ENCODE measurements at regions not wholly inside any gene's neighbourhood (a gene's known extent, or its start where the extent isn't known, plus 50 kb on each side); places are given as distances from the start of the nearest gene placed in this dataset.

GRCh38 chr10:4213441-4213840 is 428.4 kb upstream of the KLF6 start:
- CTCF ChIA-PET: no interaction called here
- DNase-seq: no peak

GRCh38 chr10:4212111-4212630 is 427.2 kb upstream of the KLF6 start:
- Mint-ChIP-seq H3K36me3 (ENCODE audit: low read depth) (no peaks in the 10 kb centered on the region), H3K27ac (no peak overlapping the region), H3K9me3 (no peaks in the 10 kb centered on the region), H3K4me1 (ENCODE audit: low read depth) (peaks cover 15% of the 10 kb centered on the region), H3K27me3 (ENCODE audit: low read depth) (no peaks in the 10 kb centered on the region), H3K4me3 (no peak overlapping the region)
- intact Hi-C loops (cut with micrococcal nuclease): no loop called here
- CTCF ChIA-PET: interaction anchor here (0.6 kb wide), 1 partner anchor 63 kb away, joined by 3 read pairs; no protein-coding TSS in a partner anchor
- no peak for DNase-seq

More at GRCh38 chr10:4213441-4213840, 428.4 kb upstream of the KLF6 start:
- peaks cover 15% of the 10 kb centered on the region for H3K4me1 Mint-ChIP-seq (ENCODE audit: low read depth)
- no peaks in the 10 kb centered on the region for H3K9me3 Mint-ChIP-seq
- no peak overlapping the region for H3K27ac Mint-ChIP-seq
- H3K27me3 Mint-ChIP-seq (ENCODE audit: low read depth): no peaks in the 10 kb centered on the region
- no peak overlapping the region for H3K4me3 Mint-ChIP-seq
- intact Hi-C loops (cut with micrococcal nuclease): no loop called here
- H3K36me3 Mint-ChIP-seq (ENCODE audit: low read depth): no peaks in the 10 kb centered on the region

GRCh38 chr10:4208499-4208898 is 423.5 kb upstream of the KLF6 start:
- DNase-seq: no peak
- Mint-ChIP-seq H3K36me3 (ENCODE audit: low read depth) (no peaks in the 10 kb centered on the region), H3K9me3 (no peaks in the 10 kb centered on the region), H3K27me3 (ENCODE audit: low read depth) (no peaks in the 10 kb centered on the region), H3K4me1 (ENCODE audit: low read depth) (peaks cover under 1% of the 10 kb centered on the region), H3K27ac (no peak overlapping the region), H3K4me3 (no peak overlapping the region)
- intact Hi-C loops (cut with micrococcal nuclease): no loop called here
- CTCF ChIA-PET: interaction anchor here (0.7 kb wide), 1 partner anchor 778 kb away, joined by 3 read pairs; no protein-coding TSS in a partner anchor

GRCh38 chr10:4205113-4205512 is 420.1 kb upstream of the KLF6 start:
- intact Hi-C loops (cut with micrococcal nuclease): no loop called here
- H3K4me1 Mint-ChIP-seq (ENCODE audit: low read depth): no peaks in the 10 kb centered on the region
- H3K4me3 Mint-ChIP-seq: no peak overlapping the region
- no peaks in the 10 kb centered on the region for H3K9me3 Mint-ChIP-seq
- CTCF ChIA-PET: no interaction called here
- peaks cover 1% of the 10 kb centered on the region for H3K27me3 Mint-ChIP-seq (ENCODE audit: low read depth)
- no peaks in the 10 kb centered on the region for H3K36me3 Mint-ChIP-seq (ENCODE audit: low read depth)
- DNase-seq: no peak
- no peak overlapping the region for H3K27ac Mint-ChIP-seq

GRCh38 chr10:4202938-4203337 is 417.9 kb upstream of the KLF6 start:
- H3K4me3 Mint-ChIP-seq: no peak overlapping the region
- H3K27me3 Mint-ChIP-seq (ENCODE audit: low read depth): peaks cover 1% of the 10 kb centered on the region
- H3K27ac Mint-ChIP-seq: no peak overlapping the region
- no peak for DNase-seq
- no peaks in the 10 kb centered on the region for H3K36me3 Mint-ChIP-seq (ENCODE audit: low read depth)
- CTCF ChIA-PET: interaction anchor here (0.6 kb wide), 1 partner anchor 465 kb away, joined by 3 read pairs; no protein-coding TSS in a partner anchor
- intact Hi-C loops (cut with micrococcal nuclease): no loop called here
- H3K4me1 Mint-ChIP-seq (ENCODE audit: low read depth): no peaks in the 10 kb centered on the region
- H3K9me3 Mint-ChIP-seq: no peaks in the 10 kb centered on the region

- H3K4me1 Mint-ChIP-seq (ENCODE audit: low read depth): peaks cover 4% of the 10 kb centered on the region
- intact Hi-C loops (cut with micrococcal nuclease): no loop called here
- CTCF ChIA-PET: interaction anchor here (0.6 kb wide), 1 partner anchor 464 kb away, joined by 3 read pairs; no protein-coding TSS in a partner anchor
These were observed 417.1 kb upstream of the KLF6 start for GRCh38 chr10:4201866-4202825.

GRCh38 chr10:4199196-4199595 is 414.2 kb upstream of the KLF6 start:
- CTCF ChIA-PET: no interaction called here
- Mint-ChIP-seq H3K27ac (no peak overlapping the region), H3K4me3 (no peak overlapping the region), H3K4me1 (ENCODE audit: low read depth) (peaks cover 13% of the 10 kb centered on the region), H3K36me3 (ENCODE audit: low read depth) (no peaks in the 10 kb centered on the region), H3K9me3 (no peaks in the 10 kb centered on the region), H3K27me3 (ENCODE audit: low read depth) (peaks cover 1% of the 10 kb centered on the region)
- no peak for DNase-seq
- intact Hi-C loops (cut with micrococcal nuclease): no loop called here

More at GRCh38 chr10:4201866-4202825, 417.1 kb upstream of the KLF6 start:
- H3K36me3 Mint-ChIP-seq (ENCODE audit: low read depth): no peaks in the 10 kb centered on the region
- no peak overlapping the region for H3K27ac Mint-ChIP-seq
- peaks cover 1% of the 10 kb centered on the region for H3K27me3 Mint-ChIP-seq (ENCODE audit: low read depth)
- no peak for DNase-seq
- H3K4me3 Mint-ChIP-seq: no peak overlapping the region
- no peaks in the 10 kb centered on the region for H3K9me3 Mint-ChIP-seq

- Mint-ChIP-seq H3K4me3 (no peak overlapping the region), H3K4me1 (ENCODE audit: low read depth) (peaks cover 13% of the 10 kb centered on the region)
These were observed 413.2 kb upstream of the KLF6 start for GRCh38 chr10:4198216-4198615.

GRCh38 chr10:4197676-4198075 is 412.7 kb upstream of the KLF6 start:
- no peak overlapping the region for H3K27ac Mint-ChIP-seq
- intact Hi-C loops (cut with micrococcal nuclease): no loop called here
- CTCF ChIA-PET: no interaction called here

More at GRCh38 chr10:4198216-4198615, 413.2 kb upstream of the KLF6 start:
- H3K27me3 Mint-ChIP-seq (ENCODE audit: low read depth): no peaks in the 10 kb centered on the region
- intact Hi-C loops (cut with micrococcal nuclease): no loop called here
- H3K9me3 Mint-ChIP-seq: no peaks in the 10 kb centered on the region
- CTCF ChIA-PET: interaction anchor here (0.6 kb wide), 2 partner anchors 746 to 943 kb away, joined by 3 to 5 read pairs; no protein-coding TSS in a partner anchor
- H3K36me3 Mint-ChIP-seq (ENCODE audit: low read depth): no peaks in the 10 kb centered on the region
- DNase-seq: no peak
- H3K27ac Mint-ChIP-seq: no peak overlapping the region

GRCh38 chr10:4196771-4197390 is 411.9 kb upstream of the KLF6 start:
- Mint-ChIP-seq H3K4me1 (ENCODE audit: low read depth) (peaks cover 13% of the 10 kb centered on the region), H3K9me3 (no peaks in the 10 kb centered on the region), H3K27ac (no peak overlapping the region), H3K36me3 (ENCODE audit: low read depth) (no peaks in the 10 kb centered on the region), H3K27me3 (ENCODE audit: low read depth) (no peaks in the 10 kb centered on the region), H3K4me3 (no peak overlapping the region)
- intact Hi-C loops (cut with micrococcal nuclease): no loop called here
- DNase-seq: no peak
- CTCF ChIA-PET: no interaction called here

More at GRCh38 chr10:4197676-4198075, 412.7 kb upstream of the KLF6 start:
- H3K9me3 Mint-ChIP-seq: no peaks in the 10 kb centered on the region
- peaks cover 13% of the 10 kb centered on the region for H3K4me1 Mint-ChIP-seq (ENCODE audit: low read depth)
- no peak overlapping the region for H3K4me3 Mint-ChIP-seq
- no peaks in the 10 kb centered on the region for H3K27me3 Mint-ChIP-seq (ENCODE audit: low read depth)
- DNase-seq: no peak
- no peaks in the 10 kb centered on the region for H3K36me3 Mint-ChIP-seq (ENCODE audit: low read depth)

- DNase-seq: no peak
- Mint-ChIP-seq H3K36me3 (ENCODE audit: low read depth) (no peaks in the 10 kb centered on the region), H3K27me3 (ENCODE audit: low read depth) (no peaks in the 10 kb centered on the region), H3K27ac (no peak overlapping the region), H3K4me1 (ENCODE audit: low read depth) (peaks cover 13% of the 10 kb centered on the region), H3K4me3 (no peak overlapping the region), H3K9me3 (no peaks in the 10 kb centered on the region)
- CTCF ChIA-PET: no interaction called here
- intact Hi-C loops (cut with micrococcal nuclease): no loop called here
These were observed 411.2 kb upstream of the KLF6 start for GRCh38 chr10:4196183-4196582.

- CTCF ChIA-PET: no interaction called here
- Mint-ChIP-seq H3K27me3 (ENCODE audit: low read depth) (no peaks in the 10 kb centered on the region), H3K27ac (no peak overlapping the region), H3K4me1 (ENCODE audit: low read depth) (peaks cover 13% of the 10 kb centered on the region), H3K4me3 (no peak overlapping the region), H3K36me3 (ENCODE audit: low read depth) (no peaks in the 10 kb centered on the region), H3K9me3 (no peaks in the 10 kb centered on the region)
- intact Hi-C loops (cut with micrococcal nuclease): no loop called here
- DNase-seq: no peak
These were observed 410.2 kb upstream of the KLF6 start for GRCh38 chr10:4195213-4195612.

Data from activated naive CD4-positive, alpha-beta T cell treated with anti-CD3 and anti-CD28 coated beads for 36 hours (primary cell).